Activated gamma-delta T cell treated with anti-CD3 and anti-CD28 coated beads, Interleukin-2, amount 50 U/mL, for 16 hours (primary cell): ENCODE measurements at regions not wholly inside any gene's neighbourhood (a gene's known extent, or its start where the extent isn't known, plus 50 kb on each side); places are given as distances from the start of the nearest gene placed in this dataset.
"Not testable (repeated sequence)": the region's sequence is repeated elsewhere in the genome, so short reads cannot be mapped to it uniquely, and the experiment has no call there.

Experiments
- DNase-seq: peaks from one replicate; pipeline ENCODE4 v3.0.0-alpha.2; 2020; ENCODE audit warnings: low read depth

DNA sequence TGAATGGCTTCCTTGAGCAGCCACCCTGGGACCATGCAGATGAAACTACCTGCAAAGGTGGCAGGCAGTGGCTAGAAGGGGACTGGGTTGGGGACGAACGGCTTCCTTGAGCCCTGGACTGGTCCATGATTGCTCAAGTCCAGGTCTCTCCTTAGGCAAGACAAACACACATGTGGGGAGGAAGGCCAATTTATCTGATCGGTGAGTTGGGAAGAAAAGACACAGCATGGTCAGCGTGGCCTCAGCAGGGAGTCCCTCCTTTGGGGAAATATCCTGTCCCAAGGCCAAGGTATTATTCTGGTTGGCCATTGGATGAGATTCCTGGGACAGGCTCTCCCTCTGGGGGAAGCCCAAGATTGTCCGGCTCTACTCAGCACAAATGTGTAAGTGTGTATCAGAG lies 116.3 kb upstream of the ERG start:
- DNase-seq: no peak

GRCh38 chr21:38619480-38619879 lies 121.2 kb upstream of the ERG start:
- no peak for DNase-seq

DNA sequence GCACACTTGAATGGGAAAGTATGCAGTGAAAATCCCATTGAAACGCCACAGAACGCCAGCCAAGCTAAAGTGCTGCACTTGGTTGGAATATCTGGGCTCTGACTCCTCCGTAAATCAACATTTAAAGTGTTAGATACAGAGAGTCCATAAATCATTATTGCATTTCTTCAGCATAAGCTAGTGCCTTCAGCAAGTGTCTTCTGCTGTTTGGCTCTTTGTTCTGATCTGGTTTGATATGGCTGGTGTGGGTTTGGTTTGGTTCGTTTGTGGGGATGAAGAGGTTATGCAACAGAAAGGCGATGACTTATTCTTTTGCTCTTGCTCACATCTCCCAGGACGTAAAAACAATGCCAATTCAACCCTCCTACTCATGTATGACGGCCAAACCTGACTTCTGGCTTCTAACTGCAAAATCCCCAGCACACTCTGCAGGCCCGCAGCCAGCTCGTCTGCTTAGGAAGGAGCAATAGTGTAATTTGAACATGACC lies 121.8 kb upstream of the ERG start:
- DNase-seq: no peak

DNA sequence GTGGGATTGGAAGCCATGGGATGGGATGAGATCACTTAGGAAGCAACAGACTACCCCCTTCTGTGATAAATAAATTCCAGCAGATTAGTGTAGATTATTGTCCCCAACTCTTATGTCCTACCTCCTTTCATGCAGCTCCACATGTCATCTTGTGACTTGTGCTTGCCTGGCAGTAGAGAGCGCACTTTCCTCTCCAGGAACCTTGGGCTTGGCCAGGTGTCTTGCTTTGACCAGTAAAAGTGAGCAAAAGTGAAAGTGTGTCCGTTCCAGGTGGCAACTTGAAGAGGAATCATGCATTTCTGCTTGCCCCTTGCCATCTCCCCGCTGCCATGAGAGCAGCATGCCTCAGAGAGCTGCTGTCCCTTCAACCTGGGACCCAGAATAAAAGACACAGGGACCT lies 122.9 kb upstream of the ERG start:
- no peak for DNase-seq

- DNase-seq: no peak
Observed at GRCh38 chr21:38622081-38622826, 124.0 kb upstream of the ERG start.

GRCh38 chr21:38622827-38623209 lies 124.5 kb upstream of the ERG start:
- no peak for DNase-seq

DNA sequence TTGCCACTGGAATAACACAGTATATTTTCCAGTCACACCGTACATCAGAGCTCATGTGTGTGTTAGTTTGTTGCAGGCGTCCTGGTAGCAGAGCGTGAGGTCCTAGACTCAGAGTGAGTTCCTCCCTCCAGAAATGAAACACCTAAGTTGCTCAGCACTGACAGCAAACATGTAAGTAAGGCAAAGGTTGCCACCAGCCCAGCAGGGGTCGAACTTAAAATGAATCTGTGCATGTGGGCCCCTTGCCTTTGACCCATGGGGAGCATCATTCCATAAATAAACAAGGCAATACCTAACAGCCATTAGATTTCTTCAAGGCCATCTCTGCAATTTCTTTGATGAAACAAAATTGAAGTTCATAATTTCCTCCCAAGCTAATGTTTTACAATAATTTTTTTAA lies 125.3 kb upstream of the ERG start:
- no peak for DNase-seq

- no peak for DNase-seq
Observed at GRCh38 chr21:38625000-38625399, 126.7 kb upstream of the ERG start.

DNA sequence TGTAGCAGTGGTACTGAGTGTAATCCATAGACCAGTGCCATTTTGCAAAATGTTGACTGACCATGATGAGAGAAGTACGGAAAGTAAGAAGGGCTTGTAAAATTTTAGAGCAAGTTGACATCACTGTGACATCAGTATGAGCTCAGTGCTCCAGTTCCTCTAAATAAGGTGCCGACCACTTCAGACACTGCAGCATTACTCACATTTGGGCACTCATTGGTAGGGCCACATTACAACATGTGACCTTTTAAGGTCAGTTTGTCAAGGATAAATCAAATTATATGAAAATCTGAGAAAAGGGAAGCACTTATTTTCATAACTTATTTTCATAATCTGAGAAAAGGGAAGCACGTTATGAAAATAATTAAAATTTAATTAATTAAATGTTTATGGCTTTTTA lies 128.0 kb upstream of the ERG start:
- DNase-seq: no peak

- no peak for DNase-seq
Observed at GRCh38 chr21:38628349-38628748, 130.1 kb upstream of the ERG start.

DNA sequence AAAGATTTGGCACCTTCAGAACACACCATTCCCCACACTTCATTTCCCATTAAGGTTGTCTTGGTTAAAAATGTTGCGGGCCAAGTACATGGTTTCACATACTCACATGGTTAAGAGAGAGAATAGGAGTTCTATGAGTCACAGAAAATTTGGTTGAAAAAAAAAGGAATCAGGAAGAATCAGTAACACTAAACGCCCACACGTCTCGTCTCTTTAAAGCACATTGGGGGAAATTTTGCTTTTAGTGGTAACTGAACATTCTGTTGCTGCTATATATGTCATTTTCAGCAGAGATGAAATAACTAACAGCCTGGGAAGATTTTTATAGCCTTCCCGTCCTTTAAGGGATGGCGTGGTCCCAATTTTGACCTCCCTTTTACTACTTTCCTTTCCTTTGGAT lies 132.9 kb upstream of the ERG start:
- DNase-seq: no peak

DNA sequence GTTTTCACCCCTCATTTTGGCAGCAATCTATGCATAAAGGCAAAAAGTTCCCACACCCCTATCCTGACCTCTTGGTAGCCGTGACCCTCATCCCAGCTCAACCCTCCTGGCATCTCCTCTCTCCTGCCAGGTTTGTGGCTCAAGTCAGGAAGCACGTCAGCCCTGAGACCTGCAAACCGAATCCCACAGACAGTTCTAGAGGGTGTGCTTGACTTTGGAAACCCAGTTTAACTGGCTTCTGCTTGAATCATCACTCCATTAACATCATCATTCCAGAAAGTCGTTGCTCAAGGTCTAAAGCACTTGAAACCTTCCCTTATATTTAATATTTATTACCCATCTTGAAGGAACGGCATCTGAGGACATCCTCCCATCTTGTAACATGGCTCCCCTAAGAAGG lies 133.4 kb upstream of the ERG start:
- DNase-seq: no peak

DNA sequence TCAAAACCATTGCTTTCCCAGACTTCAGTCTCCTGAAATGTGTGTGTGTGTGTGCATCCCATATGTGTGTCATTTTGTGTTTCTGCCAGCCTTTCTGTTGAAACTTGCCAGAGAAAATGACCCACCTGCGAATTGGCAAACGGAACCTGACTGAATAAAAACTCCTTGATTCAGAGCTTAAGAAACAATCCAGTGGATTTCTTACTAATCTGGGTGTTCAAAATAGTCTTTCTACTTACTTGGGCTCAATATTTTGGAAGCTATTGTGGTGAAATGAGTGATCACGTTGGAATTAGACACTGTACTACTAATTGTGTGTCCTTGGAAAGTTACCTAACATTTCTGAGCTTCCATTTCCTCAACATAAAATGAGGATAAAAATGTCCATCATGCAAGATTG lies 138.9 kb upstream of the ERG start:
- DNase-seq: no peak

GRCh38 chr21:38639571-38640354 lies 141.5 kb upstream of the ERG start:
- no peak for DNase-seq

DNA sequence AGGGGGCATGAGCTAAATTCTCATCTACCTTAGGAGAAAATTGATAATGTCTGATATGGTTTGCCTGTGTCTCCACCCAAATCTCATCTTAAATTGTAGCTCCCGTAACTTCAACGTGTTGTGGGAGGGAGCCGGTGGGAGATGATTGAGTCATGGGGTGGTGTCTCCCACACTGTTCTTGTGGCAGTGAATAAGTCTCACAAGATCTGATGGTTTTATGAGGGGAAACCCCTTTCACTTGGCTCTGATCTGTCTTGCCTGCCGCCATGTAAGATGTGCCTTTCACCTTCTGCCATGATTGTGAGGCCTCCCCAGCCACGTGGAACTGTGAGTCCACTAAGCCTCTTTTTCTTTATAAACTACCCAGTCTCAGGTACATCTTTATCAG lies 142.1 kb upstream of the ERG start:
- DNase-seq: not testable (repeated sequence)

GRCh38 chr21:38643404-38644023 lies 145.2 kb upstream of the ERG start:
- DNase-seq: no peak

DNA sequence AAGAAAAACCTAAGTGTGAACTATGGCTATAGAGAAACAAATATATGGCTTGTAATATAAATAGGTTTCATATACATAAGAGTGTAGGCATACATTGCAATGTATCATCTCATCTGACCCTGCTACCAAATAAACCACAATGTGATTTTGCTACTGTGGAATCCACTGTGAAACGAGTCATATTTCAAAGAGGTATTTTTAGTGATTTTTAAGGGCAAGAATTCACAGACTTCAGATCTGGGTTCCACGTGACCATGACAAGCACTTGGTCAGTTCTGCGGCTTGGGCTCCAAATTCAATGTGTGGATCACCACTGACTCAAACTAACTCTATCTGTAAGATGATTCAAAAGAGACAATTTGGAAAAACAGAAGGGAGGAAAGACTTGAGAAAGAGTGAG lies 147.0 kb upstream of the ERG start:
- DNase-seq: no peak

DNA sequence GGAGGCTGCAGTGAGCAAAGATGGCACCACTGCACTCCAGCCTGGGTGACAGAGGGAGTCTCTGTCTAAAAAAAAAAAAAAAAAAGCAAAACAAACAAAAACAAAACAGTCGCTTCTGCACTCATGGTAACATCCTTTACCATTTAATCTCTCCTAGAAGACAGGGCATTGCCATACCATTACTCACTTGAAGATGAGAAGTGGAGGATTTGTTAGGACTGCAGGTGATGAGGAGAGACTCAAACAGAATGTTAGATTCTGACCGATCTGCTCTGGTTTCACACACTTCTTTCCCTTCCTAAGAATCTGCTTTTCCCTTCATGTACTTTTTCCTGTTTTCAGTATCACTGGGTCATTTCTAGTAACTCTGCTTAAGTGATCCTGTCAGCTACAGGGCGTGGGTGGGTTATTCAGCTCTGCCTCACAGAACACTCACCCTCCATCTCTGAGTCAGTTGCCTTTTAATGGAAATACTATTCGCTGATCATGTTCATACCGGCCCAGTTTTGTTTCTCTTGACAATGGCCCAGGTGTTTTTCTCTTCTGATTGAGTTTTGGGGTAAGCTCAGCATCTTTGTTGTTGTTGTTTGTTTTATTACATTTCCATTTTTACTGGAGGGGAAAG lies 148.0 kb upstream of the ERG start:
- DNase-seq: no peak

DNA sequence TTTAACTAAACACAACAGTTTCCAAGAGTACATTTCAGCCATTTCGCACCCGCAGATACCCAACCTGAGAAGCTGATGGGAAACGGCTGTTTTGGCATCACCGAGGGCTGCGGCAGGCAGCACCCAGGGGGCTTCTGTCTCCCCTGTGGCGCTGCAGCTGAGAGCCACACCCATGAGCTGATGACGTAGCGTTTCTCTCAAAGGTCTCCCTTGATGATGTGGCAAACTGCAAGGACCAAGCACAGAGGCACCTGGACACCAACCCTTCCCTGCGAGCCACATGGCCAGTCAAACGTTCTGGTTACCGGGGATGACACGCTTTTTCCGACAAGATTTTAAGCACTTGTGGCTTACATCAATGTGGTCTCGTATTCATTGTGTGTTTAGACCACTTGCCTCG lies 150.8 kb upstream of the ERG start:
- DNase-seq: no peak

DNA sequence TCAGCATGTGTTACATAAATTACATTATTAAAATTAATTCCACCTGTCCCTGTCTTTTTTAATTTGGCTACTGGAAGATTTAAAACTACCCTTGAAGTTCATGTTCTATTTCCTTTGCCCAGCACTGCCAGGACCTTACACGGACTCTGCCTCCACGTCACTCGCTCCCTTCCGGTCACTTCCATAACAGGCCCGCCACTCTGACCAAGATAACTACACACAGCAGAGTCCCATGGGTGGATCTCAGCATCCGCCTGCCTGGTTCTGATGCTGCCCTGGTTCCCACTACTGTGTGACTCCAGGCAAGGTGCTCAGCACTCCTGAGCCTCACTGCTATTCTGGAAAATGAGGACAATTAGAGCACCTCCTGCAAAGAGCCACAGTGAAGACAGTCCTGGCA lies 153.3 kb upstream of the ERG start:
- no peak for DNase-seq

GRCh38 chr21:38652396-38652795 lies 153.3 kb upstream of the ETS2 start:
- no peak for DNase-seq

- DNase-seq: no peak
Observed at GRCh38 chr21:38654580-38654979, 151.1 kb upstream of the ETS2 start.

GRCh38 chr21:38658511-38658910 lies 147.2 kb upstream of the ETS2 start:
- DNase-seq: no peak
